Activated naive CD4-positive, alpha-beta T cell treated with anti-CD3 and anti-CD28 coated beads, Interleukin-2, amount 50 U/mL, for 16 hours (primary cell): ENCODE measurements at regions not wholly inside any gene's neighbourhood (a gene's known extent, or its start where the extent isn't known, plus 50 kb on each side); places are given as distances from the start of the nearest gene placed in this dataset.
A peak's percentile ranks its signal among the peaks of the same experiment; 100 is the strongest.
"Not testable (repeated sequence)": the region's sequence is repeated elsewhere in the genome, so short reads cannot be mapped to it uniquely, and the experiment has no call there.

ENCODE experiments used
- DNase-seq: peaks from one replicate; pipeline ENCODE4 v3.0.0-alpha.2; 2020

DNA sequence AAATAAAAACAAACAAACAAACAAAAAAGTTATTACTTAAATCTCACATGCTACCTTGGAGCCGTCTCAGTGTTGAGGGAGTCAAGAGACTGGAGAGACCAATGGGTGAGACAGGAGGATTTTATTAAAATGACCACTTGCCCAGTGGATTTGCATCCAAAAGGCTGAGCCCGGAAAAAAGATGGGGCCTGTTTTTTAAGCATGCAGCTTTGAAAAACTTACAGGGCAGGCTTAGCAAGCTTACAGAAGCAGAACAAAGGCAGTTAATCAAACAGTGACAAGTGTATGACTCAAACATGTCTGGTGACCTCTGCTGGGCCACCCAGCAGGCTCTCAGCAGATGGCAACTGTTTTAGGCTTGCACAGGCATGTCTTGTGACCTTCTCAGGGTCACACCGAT lies 82.5 kb downstream of the POTEH start:
- DNase-seq = not testable (repeated sequence)

DNA sequence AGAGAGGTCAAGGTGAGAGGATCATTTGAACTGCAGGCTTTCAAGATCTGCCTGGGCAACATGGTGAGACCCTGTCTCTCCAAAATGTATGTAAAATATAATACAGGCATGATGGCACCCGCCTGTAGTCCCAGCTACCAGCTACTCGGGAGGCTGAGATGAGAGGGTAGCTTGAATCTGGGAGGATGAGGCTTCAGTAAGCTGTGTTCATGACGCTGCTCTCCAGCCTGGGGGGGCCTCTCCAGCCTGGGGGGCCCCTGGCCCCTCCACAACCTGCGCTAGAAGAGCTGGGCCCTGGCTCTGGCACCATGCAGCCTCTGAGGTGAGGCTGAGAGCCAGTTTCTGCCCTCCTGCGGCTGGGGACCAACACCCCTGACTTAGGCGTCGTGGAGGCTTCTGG lies 85.3 kb downstream of the POTEH start:
- not testable (repeated sequence) for DNase-seq

DNA sequence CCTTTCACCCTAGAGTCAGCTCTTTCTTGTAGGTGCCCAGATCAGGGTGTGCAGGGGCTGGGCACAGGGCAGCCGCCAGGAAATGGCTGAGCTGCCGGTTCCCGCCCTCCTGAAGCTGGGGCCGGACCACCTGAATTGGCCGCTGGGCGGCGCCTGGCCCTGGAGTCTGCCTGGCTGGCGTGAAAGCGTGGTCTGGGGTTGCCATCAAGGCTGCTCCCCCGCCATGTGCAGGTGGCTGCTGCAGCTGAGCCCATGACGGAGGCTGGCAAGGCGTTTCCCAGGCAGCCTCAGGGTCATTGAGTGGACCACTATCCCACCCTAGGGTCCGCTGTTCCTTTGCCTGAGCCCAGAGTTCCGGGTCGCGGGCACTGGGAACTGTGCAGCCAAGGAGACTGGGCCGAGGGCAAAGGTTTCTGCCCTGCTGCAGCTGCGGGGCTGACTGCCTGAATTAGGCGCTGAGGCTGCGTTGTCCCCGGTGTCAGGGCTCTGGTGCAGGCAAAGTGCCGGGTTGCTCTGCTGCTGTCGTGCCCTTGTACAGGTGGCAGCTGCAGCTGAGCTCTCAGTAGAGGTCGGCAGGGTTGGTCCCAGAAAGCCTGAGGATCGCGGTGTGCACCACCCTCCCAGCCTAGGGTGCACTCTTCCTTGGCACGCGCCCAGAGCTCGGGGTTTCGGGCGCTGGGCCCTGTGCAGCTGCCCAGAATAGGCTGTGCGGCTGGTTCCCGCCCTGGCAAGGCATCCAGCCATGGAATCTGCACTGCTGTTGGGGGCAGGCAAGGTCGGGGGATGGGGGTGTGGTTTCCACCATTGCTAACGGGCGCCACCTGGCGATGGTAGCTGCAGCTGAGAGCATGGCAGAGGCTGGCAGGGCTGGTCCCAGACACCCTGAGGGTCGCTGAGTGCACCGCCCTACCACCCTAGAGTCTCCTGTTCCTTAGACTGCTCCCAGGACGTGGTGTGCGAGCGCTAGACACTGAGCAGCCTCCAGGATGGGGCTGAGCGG lies 86.1 kb downstream of the POTEH start:
- peak; percentile 12 for DNase-seq

DNA sequence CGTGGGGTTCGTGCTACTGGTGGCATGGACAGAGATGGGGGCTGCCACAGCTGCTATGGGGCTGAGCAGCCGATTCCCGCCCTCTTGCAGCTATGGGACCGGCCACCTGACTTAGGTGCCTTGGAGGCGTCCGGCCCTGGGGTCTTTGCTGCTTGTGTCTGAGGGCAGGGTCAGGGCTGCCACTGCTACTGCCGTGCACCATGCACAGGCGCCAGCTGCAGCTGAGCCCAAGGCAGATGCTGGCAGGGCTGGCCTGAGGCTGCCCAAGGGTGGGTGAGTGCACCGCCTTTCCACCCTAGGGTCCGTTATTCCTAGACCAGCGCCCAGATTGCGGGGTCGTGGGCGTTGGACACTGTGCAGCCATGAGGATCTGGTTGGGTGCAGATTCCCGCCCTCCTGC lies 86.9 kb downstream of the POTEH start:
- not testable (repeated sequence) for DNase-seq

DNA sequence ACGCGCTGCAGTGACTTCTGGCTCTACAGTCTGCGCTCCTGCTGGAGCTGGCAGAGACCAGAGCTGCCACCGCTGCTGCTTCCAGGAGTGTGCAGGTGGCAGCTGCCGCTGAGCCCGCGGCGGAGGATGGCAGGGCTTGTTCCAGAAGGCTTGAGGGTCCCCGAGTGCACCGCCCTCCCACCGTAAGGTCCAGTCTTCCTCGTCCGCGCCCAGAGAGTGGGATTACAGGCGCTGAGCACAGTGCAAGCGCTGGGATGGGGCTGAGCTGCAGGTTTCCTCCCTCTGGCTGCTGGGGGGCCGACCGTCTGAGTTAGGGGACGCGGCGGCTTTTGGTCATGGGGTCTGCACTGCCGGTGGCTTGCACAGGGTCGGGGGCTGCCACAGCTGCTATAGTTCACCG lies 87.3 kb downstream of the POTEH start:
- DNase-seq = not testable (repeated sequence)

DNA sequence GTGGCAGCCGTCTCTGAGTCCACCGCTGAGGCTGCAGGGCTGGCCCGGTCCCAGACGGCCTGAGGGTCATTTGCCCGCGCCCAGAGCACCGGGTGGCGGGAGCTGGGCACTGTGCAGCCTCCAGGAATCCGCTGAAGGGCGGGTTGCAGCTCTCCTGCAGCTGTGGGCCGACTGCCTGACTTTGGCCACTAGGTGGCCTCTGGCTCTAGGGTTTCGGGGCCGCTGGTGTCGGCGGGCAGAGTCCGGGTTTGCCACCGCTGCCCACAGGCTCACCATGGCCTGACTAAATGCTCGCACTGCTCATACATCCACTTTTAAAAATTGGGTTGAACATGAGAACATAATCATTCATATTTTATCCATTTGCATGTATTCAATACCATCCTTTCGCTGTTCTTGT lies 87.7 kb downstream of the POTEH start:
- DNase-seq = not testable (repeated sequence)

DNA sequence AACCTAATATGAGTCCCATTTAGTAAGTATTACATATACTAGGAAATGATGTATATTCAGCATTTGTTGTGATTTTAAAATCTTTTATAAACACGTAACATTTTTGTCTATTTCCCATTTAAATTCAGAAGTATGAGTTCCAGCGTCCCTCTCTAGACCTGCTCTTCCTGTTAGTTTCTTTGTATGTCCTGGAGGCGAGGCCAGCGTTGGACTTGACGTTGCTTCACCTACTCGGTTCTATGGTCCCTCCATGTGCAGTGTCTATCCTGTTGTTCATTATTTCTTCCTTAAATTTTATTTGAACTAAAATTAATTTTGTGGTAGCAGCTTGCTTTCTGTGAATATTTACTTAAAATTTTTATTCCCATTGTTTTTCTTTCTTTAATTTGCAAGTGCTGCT lies 88.5 kb downstream of the POTEH start:
- not testable (repeated sequence) for DNase-seq

DNA sequence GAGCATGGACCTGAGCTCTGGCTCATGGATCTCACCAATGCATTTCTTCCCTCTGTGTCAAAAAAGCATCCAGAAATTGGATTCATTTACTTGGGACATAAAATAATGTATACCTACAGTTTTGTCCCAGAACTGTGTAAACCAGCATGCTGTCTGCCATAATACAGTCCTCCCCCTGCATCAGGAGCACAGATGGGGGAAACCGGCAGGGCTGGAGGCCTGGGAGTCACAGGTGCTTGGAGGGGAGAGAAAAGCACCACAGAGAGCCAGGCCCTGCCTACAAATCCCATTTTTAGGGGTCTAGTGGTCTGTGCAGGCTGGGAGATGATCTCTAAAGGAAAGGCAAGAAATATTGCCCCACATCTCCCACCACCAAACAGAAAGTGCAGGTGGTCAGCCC lies 91.8 kb downstream of the POTEH start:
- DNase-seq = not testable (repeated sequence)

DNA sequence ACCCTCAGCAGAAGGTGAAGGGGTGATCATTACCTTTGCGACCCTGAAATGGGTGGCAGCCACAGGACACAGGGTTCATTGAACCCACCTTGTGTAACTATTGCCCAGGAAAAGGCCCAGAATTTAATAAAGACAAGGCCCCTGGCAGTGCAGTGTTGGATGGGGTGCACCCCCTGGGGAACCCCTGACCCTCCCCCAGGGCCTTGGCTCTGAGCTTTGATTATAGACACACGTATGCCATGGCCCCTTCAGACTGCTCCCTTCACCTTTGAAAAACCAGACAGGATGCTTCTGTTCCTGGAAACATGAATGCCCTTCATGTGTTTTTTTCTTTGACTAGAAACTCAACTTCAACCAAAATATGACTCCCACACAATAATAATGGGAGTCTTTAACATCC lies 93.1 kb downstream of the POTEH start:
- not testable (repeated sequence) for DNase-seq

DNA sequence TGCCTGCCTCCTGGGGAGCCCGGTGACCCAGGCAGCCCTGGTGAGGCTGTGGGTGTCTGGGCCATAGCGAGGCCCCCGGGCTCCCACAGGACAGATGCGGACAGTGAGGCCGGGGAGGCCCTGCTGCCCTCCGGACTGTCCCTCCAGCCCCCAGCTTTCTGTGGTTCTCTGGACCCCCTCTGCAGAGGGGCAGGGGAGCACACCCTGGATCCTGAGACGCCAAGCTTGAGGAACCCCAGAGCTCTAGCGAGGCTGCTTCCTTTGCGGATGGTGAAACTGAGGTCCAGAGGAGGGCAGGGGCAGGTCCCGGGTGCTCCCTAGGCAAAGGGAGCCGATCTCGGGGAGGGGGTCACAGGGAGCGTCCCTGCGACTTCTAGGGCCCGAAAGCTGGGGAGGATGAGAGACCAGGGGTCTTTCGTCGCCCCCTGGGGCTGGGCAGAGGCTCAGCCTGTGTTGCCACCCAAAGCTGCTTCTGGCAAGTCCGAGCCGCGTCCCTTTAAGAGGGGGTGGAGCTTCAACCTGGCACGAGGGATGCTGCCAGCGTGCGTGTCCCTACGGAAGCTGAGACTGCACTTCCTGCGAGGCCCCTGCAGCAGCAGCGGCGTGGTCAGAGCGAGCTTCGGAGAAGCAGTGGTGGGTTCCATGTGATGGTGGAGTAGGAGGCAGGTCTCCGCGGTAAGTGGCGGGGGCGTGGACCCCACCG lies 94.7 kb downstream of the POTEH start:
- not testable (repeated sequence) for DNase-seq

DNA sequence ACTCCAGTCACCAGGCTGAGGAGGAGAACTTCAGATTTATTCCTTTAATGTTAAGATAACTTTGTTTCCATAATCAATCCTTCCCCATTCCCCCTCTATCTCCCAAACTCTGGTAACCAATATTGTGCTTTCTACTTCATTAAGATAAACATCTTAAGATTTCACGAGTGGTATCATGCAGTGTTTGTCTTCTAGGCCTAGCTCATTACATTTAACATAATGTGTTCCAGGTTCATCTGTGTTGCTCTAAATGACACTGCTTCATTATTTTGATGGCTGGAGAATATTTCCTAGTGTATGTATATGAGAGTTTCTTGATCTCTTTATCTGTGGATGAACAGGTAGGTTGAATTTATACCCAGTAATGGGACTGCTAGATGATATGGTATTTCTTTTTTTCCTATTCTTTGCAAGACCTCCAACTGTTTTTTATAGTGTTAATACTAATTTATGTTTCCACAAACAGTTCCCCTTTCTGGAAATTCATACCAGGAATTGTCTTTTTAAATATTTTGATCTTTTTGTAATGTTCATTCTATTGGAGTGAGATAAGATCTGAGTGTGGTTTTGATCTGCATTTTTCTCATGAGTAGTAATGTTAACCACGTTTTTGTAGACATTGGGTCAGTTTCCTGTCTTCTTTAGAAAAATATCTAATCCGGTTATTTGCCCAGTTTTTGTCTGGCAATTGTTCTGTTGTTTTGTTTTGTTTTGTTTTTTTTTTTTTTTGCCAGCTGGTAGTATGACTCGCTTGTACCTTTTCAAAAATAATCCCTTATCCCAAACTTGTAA lies 97.3 kb downstream of the POTEH start:
- DNase-seq = not testable (repeated sequence)

DNA sequence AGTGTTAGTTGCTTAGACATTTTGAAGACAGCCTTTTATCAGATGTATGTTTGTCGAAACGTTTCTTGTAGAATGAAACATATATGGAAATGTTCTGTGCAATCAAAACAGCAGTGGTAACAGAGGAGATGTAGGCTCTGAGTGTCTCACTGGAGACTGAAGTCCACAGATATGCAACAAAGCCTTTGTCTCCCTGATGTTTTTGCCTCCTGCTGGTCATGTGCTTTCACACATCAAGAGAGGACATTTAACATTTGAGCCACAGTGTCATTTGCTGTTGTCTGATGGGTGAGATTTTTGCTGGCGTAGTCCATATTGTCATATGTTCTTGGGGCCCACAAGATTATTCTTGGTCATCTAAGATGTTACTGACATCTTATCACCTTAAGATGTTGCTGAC lies 101.7 kb downstream of the POTEH start:
- not testable (repeated sequence) for DNase-seq

DNA sequence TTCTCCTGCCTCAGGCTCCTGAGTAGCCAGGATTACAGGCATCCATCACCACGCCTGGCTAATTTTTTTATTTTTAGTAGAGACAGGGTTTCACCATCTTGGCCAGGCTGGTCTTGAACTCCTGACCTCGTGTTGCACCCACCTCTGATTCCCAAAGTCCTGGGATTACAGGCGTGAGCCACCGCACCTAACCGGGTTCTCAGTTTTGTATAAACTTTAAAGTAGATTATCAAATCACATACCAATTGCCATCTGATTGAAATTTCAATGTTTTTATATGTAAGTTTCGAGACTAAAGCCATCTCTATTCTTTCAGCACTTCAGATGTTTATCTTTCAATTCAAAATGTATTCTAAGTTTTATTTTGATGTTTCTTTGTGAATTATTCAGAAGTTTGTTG lies 110.1 kb downstream of the POTEH start:
- DNase-seq = not testable (repeated sequence)

DNA sequence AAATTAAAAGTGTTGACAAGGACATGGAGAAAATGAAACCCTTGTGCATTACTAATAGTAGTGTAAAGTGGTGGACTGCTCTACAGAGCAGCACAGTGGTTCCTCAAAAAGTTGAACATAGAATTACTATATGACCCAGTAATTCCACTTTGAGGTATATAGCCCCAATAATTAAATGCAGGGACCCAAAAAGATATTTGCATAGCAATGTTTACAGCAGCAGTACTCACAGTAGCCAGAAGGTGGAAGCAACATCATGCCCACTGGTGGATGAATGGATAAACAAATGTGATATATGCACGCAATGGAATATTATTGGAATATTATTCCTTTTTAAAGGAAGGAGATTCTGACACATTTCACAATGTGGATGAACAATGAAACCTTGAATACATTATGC lies 121.3 kb downstream of the POTEH start:
- not testable (repeated sequence) for DNase-seq

DNA sequence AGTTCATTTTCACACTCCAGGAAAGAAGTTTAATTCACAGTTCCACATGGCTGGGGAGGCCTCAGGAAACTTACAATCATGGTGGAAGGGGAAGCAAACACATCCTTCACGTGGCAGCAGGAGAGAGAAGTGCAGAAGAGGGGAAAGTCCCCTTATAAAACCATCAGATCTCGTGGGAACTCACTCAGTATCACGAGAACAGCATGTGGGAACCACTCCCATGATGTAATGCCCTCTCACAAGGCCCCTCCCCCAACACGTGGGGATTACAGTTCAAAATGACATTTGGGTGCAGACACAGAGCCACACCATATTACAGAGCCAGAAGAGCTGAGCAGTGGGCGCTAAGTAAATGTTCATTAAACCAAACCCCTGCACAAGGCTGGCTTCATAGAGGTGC lies 126.0 kb downstream of the POTEH start:
- not testable (repeated sequence) for DNase-seq

DNA sequence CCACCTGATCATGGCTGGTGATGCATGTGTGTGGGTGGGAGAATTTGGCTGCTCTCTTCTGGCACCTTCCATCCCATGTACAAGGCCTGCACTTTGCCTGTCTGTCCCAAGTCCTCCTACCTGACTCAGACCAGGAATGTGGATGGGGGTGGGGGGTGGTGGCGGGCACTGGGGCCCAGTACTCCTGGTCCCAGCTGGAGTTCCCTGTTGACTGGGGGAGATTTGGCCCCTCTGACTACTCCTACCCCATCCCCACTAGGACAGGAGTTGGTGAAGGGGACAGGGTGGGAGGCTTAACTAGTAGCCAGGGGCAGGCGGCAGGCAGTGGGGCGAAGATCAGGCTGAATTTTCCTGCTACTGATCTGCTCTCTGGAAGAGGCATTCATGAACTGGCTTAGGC lies 126.6 kb downstream of the POTEH start:
- not testable (repeated sequence) for DNase-seq

DNA sequence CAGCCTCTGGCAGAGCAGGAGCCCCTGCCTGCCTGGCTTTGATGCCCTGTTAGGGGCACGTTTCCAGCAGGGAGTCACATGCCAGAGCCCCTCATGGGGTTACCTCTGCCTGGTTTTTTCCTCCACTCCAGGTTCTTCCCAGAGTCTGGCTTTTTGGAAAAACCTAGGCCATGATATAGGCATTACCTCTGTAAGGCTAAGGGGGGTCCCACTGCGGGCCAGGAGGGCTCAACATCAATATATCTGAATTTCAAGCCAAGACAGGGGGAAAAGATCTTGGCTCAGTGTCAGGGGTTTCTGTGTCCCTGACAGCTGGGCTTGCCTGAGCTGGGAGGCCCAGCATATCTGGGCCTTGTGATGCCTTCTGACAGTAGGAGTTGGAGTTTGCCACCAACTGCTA lies 127.4 kb downstream of the POTEH start:
- not testable (repeated sequence) for DNase-seq

DNA sequence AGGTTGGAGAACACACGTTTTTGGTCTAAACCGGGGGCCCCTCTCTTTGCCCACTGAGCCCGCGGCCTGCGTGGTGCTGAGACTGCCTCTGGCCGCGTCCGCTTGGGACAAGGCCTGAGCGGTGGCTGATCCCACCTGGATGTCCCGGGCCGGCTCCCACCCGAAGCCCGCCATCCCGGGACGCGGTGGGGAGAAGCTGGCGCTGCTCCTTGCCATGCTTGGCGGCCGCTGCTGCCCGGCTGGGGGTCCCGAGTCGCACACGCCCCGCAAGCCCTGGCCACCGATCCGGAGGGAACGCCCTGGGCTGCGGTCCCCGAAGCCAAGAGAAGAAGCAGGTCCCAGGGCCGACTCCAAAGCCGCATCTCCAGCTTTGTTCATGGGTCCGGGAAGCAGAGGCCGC lies 130.1 kb downstream of the POTEH start:
- DNase-seq = not testable (repeated sequence)

DNA sequence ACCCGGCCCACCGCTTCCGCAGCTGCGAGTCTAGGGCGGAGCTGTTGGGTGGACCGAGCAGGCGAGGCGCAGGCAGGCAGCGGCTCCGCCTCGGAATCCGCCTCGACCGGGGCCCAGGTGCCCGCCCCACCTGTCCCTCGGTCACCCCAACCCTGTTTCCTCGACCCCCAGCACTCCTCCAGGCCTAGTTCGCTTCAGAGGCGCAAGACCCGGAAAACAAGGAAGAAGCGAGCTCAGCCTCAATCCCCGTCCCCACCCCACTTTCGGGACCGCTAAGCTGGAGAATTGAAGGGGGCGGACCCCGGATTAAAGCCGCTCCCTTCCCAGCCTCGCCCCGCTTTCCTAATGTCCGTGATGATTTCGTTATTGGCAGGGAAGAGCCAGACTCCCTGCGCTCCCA lies 131.3 kb downstream of the POTEH start:
- DNase-seq = not testable (repeated sequence)

DNA sequence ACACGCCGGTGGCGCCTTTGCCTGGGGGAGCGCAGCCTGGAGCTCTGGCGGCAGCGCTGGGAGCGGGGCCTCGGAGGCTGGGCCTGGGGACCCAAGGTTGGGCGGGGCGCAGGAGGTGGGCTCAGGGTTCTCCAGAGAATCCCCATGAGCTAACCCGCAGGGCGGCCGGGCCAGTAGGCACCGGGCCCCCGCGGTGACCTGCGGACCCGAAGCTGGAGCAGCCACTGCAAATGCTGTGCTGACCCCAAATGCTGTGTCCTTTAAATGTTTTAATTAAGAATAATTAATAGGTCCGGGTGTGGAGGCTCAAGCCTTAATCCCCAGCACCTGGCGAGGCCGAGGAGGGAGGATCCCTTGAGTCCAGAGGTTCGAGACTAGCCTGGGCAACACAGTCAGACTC lies 132.2 kb downstream of the POTEH start:
- not testable (repeated sequence) for DNase-seq

DNA sequence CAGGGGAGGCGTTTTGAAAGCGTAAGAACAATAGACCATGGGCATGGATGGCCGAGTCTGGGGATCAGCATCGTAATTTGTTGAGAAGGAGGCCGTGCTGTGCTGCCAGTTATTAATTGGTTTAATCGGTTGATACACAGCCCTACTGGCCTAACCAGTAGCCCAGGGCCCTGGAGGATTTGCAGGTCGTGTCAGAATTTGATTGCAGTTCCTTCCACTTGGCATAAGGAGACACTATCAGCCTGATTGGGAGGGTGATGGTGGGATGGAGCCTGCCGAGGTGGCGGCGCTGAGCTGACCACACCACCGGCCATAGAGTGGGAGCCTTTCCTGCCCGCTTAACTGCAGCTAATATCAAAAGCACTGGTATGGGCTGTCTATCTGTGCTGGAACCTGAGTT lies 133.4 kb downstream of the POTEH start:
- not testable (repeated sequence) for DNase-seq

DNA sequence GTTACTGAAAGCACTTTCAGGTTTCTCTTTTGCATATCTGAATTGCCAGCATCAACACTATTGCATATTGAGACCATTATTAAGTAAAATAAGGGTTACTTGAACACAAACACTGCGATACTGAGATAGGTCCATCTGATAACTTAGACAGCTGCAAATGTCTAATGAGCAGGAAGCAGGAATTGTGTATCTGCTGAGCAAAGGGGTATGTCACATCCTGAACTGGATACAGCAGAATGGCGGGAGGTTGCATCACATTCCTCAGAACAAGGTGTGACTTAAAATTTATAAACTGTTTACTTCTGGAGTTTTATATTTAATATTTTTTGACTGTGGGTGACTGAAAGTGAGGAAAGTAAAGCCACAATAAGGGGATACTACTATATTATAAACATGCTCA lies 142.4 kb downstream of the POTEH start:
- DNase-seq = not testable (repeated sequence)

DNA sequence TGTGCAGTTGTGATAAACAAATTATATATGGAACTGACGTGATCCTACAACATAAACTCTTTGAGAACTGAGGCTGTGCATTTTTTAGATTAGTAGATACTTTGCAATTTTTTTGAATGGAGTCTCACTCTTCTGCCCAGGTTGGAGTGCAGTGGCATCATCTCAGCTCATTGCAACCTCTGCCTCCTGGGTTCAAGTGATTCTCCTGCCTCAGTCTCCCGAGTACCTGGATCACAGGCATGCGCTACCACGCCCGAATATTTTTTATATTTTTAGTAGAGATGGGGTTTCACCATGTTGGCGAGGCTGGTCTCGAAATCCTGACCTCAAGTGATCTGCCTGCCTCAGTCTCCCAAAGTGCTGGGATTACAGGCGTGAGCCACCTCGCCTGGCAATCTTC lies 145.9 kb downstream of the POTEH start:
- DNase-seq = not testable (repeated sequence)
